NT2/D1 (cell line): ENCODE measurements at regions not wholly inside any gene's neighbourhood (a gene's known extent, or its start where the extent isn't known, plus 50 kb on each side); places are given as distances from the start of the nearest gene placed in this dataset.

Experiments used
- SUZ12 ChIP-seq: IDR thresholded peaks from 2 replicates; pipeline ENCODE4 v1.6.1; 2011; ENCODE audit not compliant: insufficient read length, insufficient read depth; ENCODE audit errors: extremely low read depth
- YY1 ChIP-seq: IDR thresholded peaks from 2 replicates; pipeline ENCODE4 v1.6.1; 2011; ENCODE audit not compliant: insufficient read length, insufficient read depth
- ZNF274 ChIP-seq: IDR thresholded peaks from 2 replicates; pipeline ENCODE4 v1.6.1; 2011; ENCODE audit warnings: mild to moderate bottlenecking, low read depth, low read length

DNA sequence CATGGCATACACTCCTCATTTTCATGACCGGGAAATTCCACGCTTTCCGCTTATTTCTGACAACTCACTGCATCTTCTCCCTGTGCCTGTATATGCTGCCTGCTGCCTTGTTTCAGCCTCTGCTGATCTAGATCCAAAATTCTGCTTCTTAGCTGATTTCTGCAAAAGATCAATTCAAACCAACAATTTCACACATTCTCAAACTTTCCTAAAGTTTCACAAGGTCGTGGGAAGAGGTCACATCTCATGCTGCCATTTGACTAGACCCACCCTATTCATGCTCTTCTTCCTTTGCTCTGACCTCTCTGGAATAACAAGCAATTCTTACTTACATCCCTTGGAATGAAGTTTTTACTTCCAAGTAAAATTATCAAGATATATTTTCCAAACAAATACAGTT, 84.5 kb downstream of the TMEM167A start:
- TF ChIP-seq SUZ12 (no peak), YY1 (no peak), ZNF274 (no peak)
